ENCODE measurements at regions not wholly inside any gene's neighbourhood (a gene's known extent, or its start where the extent isn't known, plus 50 kb on each side); places are given as distances from the start of the nearest gene placed in this dataset.
A peak's percentile ranks its signal among the peaks of the same experiment; 100 is the strongest.

DNA sequence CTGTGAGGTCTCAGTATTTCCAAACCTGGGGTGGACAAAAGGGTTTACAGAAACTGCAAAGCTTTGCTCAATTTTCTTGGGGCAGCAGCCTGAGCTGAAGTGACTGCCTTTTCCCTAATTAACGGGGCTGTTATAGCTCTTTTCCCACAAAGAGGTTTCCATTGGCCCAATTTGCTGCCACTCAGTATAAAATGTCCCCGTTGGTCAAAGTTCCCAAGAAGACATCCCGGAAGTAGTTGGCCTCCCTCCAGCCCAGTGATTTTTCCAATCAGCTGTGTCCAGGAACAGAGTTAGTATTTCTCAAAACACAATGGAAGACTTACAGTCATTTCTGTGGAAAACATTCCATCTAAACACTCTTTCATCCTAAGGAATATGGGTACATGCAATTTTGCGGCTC lies 643.6 kb downstream of the ACTL7B start:
- Histone ChIP-seq H3K4me1 (peaks cover 0 to 5% (median 0%) of the 10 kb centered on the region in 4 donors), H3K9me3 (no peaks in the 10 kb centered on the region), H3K27ac (no peak overlapping the region), H3K27me3 (no peaks in the 10 kb centered on the region), H3K36me3 (no peaks in the 10 kb centered on the region), H3K4me3 (no peak overlapping the region)
- no peak for DNase-seq
- TF ChIP-seq, protein P1, sequence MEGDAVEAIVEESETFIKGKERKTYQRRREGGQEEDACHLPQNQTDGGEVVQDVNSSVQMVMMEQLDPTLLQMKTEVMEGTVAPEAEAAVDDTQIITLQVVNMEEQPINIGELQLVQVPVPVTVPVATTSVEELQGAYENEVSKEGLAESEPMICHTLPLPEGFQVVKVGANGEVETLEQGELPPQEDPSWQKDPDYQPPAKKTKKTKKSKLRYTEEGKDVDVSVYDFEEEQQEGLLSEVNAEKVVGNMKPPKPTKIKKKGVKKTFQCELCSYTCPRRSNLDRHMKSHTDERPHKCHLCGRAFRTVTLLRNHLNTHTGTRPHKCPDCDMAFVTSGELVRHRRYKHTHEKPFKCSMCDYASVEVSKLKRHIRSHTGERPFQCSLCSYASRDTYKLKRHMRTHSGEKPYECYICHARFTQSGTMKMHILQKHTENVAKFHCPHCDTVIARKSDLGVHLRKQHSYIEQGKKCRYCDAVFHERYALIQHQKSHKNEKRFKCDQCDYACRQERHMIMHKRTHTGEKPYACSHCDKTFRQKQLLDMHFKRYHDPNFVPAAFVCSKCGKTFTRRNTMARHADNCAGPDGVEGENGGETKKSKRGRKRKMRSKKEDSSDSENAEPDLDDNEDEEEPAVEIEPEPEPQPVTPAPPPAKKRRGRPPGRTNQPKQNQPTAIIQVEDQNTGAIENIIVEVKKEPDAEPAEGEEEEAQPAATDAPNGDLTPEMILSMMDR (IDR thresholded peaks at IDR 0.05): no peak
- no peak for TF ChIP-seq POLR2A (IDR thresholded peaks at IDR 0.05)

DNA sequence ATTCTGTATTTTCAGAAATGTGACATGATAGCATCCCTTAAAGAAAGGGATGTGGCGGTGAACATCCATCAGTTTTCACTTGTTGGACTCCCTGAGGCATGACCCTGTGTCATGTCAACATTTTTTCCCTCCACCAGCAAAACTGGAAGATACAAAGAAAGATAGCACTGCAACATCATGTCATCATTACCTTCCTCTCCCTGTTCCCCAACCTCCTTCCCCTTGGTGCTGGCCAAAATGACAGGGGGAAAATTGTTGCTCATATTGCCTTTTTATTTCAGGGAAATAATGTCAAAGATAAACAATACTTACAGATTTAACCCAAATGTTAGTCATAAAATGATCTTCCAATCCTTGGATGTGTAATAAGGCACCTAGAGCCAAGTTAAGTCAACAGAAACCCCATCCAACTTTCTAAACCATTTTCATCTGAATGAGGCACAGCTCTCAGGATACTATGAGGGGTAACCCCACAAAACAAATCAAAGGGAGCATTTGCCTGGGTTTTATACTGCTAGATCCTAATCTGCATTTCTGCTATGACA lies 644.3 kb downstream of the ACTL7B start:
- H3K4me1 ChIP-seq: peaks cover 0 to 2% (median 0%) of the 10 kb centered on the region in 4 donors
- H3K36me3 ChIP-seq: no peaks in the 10 kb centered on the region
- TF ChIP-seq, protein P1 (IDR thresholded peaks at IDR 0.05): no peak
- no peak for TF ChIP-seq POLR2A (IDR thresholded peaks at IDR 0.05)
- H3K9me3 ChIP-seq: no peaks in the 10 kb centered on the region
- DNase-seq: no peak
- H3K4me3 ChIP-seq: no peak overlapping the region
- H3K27me3 ChIP-seq: no peaks in the 10 kb centered on the region
- H3K27ac ChIP-seq: no peak overlapping the region

DNA sequence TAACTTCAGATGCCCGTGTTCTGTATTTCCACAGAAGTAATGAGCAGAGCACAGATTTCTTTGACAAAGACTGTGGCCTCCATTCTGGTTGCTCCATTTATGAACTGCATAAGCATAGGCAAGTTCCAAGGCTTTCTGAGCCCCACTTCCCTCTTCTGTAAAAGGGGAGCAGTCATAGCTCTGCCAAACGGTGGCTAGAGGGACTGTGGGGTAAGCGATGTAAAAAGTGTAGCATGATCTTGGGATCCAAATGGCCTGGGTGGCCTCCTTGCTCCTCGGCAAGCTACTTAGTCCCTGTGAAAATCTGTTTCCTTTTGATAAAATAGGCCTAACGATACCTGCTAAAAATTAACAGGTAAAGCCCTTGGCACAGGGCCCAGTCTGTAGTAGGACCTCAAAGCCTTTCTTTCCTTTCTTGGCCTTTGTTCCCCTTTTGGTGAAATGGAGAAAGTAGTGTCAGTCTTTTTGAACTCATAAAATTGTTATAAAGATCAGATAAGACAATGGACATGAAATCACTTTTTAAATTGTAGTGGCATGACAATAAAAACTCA lies 646.6 kb downstream of the ACTL7B start:
- DNase-seq: peak in 2 of 3 donors; percentile 53 to 74
- H3K27ac ChIP-seq: peak overlapping the region in 1 of 4 donors; percentile 14
- no peaks in the 10 kb centered on the region for H3K36me3 ChIP-seq

DNA sequence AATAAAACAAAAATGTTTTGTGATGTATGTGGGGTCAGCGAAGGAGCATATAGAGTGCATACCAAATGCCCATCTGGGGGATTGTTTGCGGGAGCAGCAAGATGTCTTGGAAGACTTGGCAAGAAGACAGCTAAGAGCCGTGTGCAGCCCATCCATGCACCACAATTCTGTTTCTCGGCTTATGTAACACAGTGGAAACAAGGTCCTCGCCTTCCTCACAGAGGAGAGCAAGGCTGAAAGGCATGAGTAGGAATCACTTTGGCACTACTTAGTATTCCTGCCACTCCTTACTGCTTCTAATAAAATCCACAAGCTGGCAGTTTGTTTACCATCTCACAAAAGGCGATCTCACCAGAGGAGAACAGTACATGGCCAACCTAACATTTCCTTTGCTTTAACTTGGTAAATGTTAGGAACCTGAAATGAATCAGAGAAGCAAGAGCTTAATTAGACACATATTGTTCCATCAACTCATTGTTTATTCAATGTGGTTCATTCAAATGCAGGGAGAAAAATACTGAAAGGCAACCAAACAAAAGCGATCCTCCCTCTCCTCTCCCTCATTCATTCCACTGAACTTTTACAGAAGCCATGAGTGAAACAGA lies 648.1 kb downstream of the ACTL7B start:
- H3K4me3 ChIP-seq: no peak overlapping the region
- no peak overlapping the region for H3K27ac ChIP-seq
- H3K36me3 ChIP-seq: no peaks in the 10 kb centered on the region
- no peaks in the 10 kb centered on the region for H3K9me3 ChIP-seq
- no peaks in the 10 kb centered on the region for H3K4me1 ChIP-seq
- H3K27me3 ChIP-seq: no peaks in the 10 kb centered on the region
- TF ChIP-seq POLR2A (IDR thresholded peaks at IDR 0.05): no peak
- TF ChIP-seq, protein P1 (IDR thresholded peaks at IDR 0.05): no peak
- no peak for DNase-seq

More for the DNA sequence above, 646.6 kb downstream of the ACTL7B start:
- H3K27me3 ChIP-seq: no peaks in the 10 kb centered on the region
- TF ChIP-seq, protein P1 (IDR thresholded peaks at IDR 0.05): no peak
- H3K4me1 ChIP-seq: no peaks in the 10 kb centered on the region
- no peaks in the 10 kb centered on the region for H3K9me3 ChIP-seq
- H3K4me3 ChIP-seq: no peak overlapping the region

DNA sequence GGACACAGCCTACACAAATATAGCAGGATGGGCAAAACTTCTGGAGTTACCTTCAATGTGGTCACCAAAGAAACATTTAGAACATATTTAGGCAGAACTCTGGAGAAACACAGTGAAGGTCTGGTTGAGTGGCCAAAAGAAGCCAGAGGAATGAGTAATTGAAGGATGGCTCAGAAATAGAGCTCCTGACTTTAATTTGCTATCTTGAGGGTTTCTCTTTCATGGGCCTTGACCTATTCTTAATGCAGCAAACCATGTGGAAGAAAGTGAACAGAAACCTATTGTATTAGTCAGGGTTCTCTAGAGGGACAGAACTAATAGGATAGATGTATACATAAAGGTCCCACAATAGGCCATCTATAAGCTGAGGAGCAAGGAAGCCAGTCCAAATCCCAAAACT lies 650.5 kb downstream of the ACTL7B start:
- H3K27ac ChIP-seq: no peak overlapping the region
- no peaks in the 10 kb centered on the region for H3K27me3 ChIP-seq
- TF ChIP-seq POLR2A (IDR thresholded peaks at IDR 0.05): no peak
- TF ChIP-seq, protein P1 (IDR thresholded peaks at IDR 0.05): no peak
- H3K36me3 ChIP-seq: no peaks in the 10 kb centered on the region
- DNase-seq: no peak
- H3K4me1 ChIP-seq: no peaks in the 10 kb centered on the region
- H3K4me3 ChIP-seq: no peak overlapping the region
- no peaks in the 10 kb centered on the region for H3K9me3 ChIP-seq
